Peyer's patch (tissue), 4 donors: ENCODE measurements at regions not wholly inside any gene's neighbourhood (a gene's known extent, or its start where the extent isn't known, plus 50 kb on each side); places are given as distances from the start of the nearest gene placed in this dataset.

Experiments used
- POLR2A ChIP-seq, 2 donors: fragments of 450-650 bp; IDR thresholded peaks; one replicate each; pipeline ENCODE4 v1.5.1; 2017; ENCODE audit warnings: antibody characterized with exemption in 2 of 2, mild to moderate bottlenecking in 2 of 2, moderate library complexity in 2 of 2
- TF ChIP-seq, protein P1 (sequence below), 6 experiments: fragments of 450-650 bp in 4 of 6; fragments of 200-600 bp in 2 of 6; sonication (generic) in 1 of 6; IDR thresholded peaks; one replicate each; pipeline ENCODE4 v1.5.1; 2017 to 2019; ENCODE audit warnings: antibody characterized with exemption in 6 of 6, mild to moderate bottlenecking in 3 of 6, moderate library complexity in 1 of 6

DNA sequence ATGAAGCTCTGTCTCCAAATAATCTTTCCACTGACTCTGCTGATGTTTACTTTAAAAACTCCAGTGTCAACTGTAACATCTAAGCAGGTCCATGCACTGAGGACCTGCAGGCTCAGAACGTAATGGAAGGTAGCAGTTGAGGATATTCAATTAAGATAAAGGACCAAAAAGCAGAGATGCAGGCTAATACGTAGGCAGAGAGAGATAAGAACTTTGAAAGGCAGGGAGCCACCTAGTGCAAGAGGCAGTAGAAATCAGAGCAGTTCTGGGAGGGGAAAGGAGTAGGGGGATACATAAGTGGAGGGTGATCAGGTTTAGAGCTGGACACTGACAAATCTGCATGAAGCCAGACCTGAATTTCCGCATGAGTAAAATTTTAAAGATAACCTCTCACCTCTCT lies 114.5 kb upstream of the POM121L12 start:
- TF ChIP-seq POLR2A (IDR thresholded peaks at IDR 0.05) = no peak
- TF ChIP-seq, protein P1, sequence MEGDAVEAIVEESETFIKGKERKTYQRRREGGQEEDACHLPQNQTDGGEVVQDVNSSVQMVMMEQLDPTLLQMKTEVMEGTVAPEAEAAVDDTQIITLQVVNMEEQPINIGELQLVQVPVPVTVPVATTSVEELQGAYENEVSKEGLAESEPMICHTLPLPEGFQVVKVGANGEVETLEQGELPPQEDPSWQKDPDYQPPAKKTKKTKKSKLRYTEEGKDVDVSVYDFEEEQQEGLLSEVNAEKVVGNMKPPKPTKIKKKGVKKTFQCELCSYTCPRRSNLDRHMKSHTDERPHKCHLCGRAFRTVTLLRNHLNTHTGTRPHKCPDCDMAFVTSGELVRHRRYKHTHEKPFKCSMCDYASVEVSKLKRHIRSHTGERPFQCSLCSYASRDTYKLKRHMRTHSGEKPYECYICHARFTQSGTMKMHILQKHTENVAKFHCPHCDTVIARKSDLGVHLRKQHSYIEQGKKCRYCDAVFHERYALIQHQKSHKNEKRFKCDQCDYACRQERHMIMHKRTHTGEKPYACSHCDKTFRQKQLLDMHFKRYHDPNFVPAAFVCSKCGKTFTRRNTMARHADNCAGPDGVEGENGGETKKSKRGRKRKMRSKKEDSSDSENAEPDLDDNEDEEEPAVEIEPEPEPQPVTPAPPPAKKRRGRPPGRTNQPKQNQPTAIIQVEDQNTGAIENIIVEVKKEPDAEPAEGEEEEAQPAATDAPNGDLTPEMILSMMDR (IDR thresholded peaks at IDR 0.05) = no peak
